Adrenal gland (tissue), 9 donors: ENCODE measurements at regions not wholly inside any gene's neighbourhood (a gene's known extent, or its start where the extent isn't known, plus 50 kb on each side); places are given as distances from the start of the nearest gene placed in this dataset.

Source experiments
- DNase-seq, 7 donors: peaks; one replicate each; pipeline ENCODE4 v3.0.0-alpha.2; 2019 to 2020
- H3K27ac ChIP-seq, 5 donors: fragments of 200-600 bp; sonication (generic) in 4 of 5; 1 replicate in 3 of 5; 2 replicates in 2 of 5; pipeline versions ENCODE4 v1.5.1 to v1.8.0; 2016 to 2020; ENCODE audit warnings: mild to moderate bottlenecking in 1 of 5
- H3K27me3 ChIP-seq: fragments of 200-600 bp; 2 replicates; pipeline ENCODE4 v1.8.0; 2021
- H3K36me3 ChIP-seq, 2 donors: fragments of 200-600 bp; replicated peaks in 1 of 2; 1 replicate in 1 of 2; 2 replicates in 1 of 2; pipeline versions ENCODE4 v1.5.1 to v1.8.0; 2018 to 2022
- H3K4me1 ChIP-seq, 2 donors: fragments of 200-600 bp; replicated peaks in 1 of 2; 1 replicate in 1 of 2; 2 replicates in 1 of 2; pipeline versions ENCODE4 v1.5.1 to v1.8.0; 2018 to 2021
- H3K4me3 ChIP-seq, 4 donors: fragments of 200-600 bp; sonication (generic) in 3 of 4; one replicate each; pipeline ENCODE4 v1.5.1; 2016 to 2018
- H3K9me3 ChIP-seq, 3 donors: fragments of 200-600 bp; sonication (generic) in 1 of 3; replicated peaks in 1 of 3; 1 replicate in 2 of 3; 2 replicates in 1 of 3; pipeline versions ENCODE4 v1.5.1 to v1.8.0; 2016 to 2021
- POLR2A ChIP-seq, 2 donors: fragments of 450-650 bp; IDR thresholded peaks; one replicate each; pipeline ENCODE4 v1.6.1; 2017; ENCODE audit warnings: antibody characterized with exemption in 2 of 2, mild to moderate bottlenecking in 2 of 2, moderate library complexity in 1 of 2
- WGBS, 4 donors: extraction: QIAGEN DNeasy Blood & Tissue Kit in 2 of 4; methylation state at CpG; one replicate each; pipeline versions ENCODE4 v1.1.5 to v1.1.7; 2013 to 2017; 5-methylcytosine and 5-hydroxymethylcytosine counted together
- intact Hi-C, 2 donors: fragments of 100-400 bp; cut with DNase I; formaldehyde crosslinking; loops; one replicate each; pipeline versions ENCODE4 v1.14.1 to v1.15.0; 2022 to 2023
- TF ChIP-seq, protein P1 (sequence below), 6 experiments: fragments of 450-650 bp in 4 of 6; fragments of 200-600 bp in 2 of 6; sonication (generic) in 1 of 6; IDR thresholded peaks; 1 replicate in 5 of 6; 2 replicates in 1 of 6; pipeline versions ENCODE4 v1.5.1 to v1.8.0; 2016 to 2021; ENCODE audit warnings: antibody characterized with exemption in 6 of 6, mild to moderate bottlenecking in 2 of 6, moderate library complexity in 1 of 6
- donor health status: healthy with polysubstance abuse.
- donor health status: Bipolar disorder and iron deficiency.
- donor health status: DM: yes; HTN: yes; CAD: no.
- donor health status: DM: no; HTN: no; CAD: no.
- donor health status: DM: no; HTN: no; CAD: no.

DNA sequence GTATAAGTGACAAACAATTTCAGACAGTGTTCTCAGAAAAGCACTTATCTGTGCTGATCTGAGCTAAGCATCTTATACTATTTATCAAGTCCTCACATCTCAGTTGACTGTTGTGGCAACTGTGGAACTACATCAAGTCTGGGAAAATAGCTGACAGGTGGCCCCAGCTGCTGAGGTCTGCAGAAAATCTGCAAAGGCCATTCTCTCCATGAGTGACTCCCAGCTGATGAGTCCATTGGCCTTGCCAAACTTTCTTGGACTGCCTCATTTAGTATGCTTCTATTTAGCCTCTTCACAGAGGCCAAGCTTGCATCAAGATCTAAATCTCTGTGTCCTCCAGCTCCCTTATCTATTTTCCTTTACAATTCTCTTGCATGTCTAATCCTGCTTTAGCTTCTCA is 174.5 kb upstream of the RBM19 start:
- no peak overlapping the region for H3K4me3 ChIP-seq
- intact Hi-C loops, result no loop called here
- no peak for DNase-seq
- no peaks in the 10 kb centered on the region for H3K27me3 ChIP-seq
- H3K36me3 ChIP-seq, result no peaks in the 10 kb centered on the region
- no peak for TF ChIP-seq POLR2A (IDR thresholded peaks at IDR 0.05)
- TF ChIP-seq, protein P1, sequence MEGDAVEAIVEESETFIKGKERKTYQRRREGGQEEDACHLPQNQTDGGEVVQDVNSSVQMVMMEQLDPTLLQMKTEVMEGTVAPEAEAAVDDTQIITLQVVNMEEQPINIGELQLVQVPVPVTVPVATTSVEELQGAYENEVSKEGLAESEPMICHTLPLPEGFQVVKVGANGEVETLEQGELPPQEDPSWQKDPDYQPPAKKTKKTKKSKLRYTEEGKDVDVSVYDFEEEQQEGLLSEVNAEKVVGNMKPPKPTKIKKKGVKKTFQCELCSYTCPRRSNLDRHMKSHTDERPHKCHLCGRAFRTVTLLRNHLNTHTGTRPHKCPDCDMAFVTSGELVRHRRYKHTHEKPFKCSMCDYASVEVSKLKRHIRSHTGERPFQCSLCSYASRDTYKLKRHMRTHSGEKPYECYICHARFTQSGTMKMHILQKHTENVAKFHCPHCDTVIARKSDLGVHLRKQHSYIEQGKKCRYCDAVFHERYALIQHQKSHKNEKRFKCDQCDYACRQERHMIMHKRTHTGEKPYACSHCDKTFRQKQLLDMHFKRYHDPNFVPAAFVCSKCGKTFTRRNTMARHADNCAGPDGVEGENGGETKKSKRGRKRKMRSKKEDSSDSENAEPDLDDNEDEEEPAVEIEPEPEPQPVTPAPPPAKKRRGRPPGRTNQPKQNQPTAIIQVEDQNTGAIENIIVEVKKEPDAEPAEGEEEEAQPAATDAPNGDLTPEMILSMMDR (IDR thresholded peaks at IDR 0.05), result no peak
- no peaks in the 10 kb centered on the region for H3K9me3 ChIP-seq
- no peak overlapping the region for H3K27ac ChIP-seq
- no peaks in the 10 kb centered on the region for H3K4me1 ChIP-seq

DNA sequence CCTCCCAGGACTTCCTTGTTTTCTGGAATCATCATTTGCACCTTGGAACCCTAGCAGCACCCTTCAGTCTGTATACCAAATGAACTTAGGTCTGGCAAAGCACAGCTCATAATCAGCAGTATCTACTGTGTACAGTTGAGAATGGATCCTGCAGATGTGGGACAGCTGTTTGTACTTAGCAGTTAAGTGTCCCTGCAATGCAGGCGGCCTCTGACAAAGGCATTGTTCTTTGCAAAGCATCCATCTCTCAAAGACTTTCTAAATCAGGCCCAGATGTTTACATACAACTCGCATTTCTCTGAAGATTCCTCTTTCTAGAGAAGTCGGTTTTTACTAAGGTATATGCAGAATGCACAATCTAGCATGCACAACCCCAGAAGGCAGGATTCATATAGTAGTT is 170.5 kb upstream of the RBM19 start:
- H3K4me3 ChIP-seq, result no peak overlapping the region
- H3K27ac ChIP-seq, result no peak overlapping the region
- intact Hi-C loops, result no loop called here
- WGBS, 4 donors, result 58 to 78% (median 65%) methylated on average over 3 of the region's 3 CpGs
- no peaks in the 10 kb centered on the region for H3K36me3 ChIP-seq
- no peaks in the 10 kb centered on the region for H3K27me3 ChIP-seq
- no peaks in the 10 kb centered on the region for H3K9me3 ChIP-seq
- no peaks in the 10 kb centered on the region for H3K4me1 ChIP-seq
- no peak for DNase-seq
- no peak for TF ChIP-seq POLR2A (IDR thresholded peaks at IDR 0.05)
- TF ChIP-seq, protein P1 (IDR thresholded peaks at IDR 0.05), result no peak

DNA sequence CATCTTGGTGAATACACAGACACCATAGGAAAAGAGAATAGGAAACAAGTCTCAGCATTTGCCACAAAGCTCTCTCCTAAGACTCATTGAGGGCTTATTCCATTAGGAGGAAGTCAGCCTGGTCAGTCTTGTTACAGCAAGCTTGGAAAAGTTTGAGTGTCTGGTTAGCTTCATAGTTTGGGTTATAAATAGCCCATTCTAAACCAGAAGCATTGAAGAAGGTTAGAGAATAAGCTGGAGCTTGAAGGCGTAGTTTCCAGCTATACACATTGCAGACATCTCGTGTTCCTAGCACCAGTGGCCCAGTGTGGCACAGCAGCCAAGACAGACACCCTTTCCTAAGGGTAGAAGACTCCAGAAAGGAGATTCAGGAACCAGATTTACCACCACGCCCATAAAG is 168.8 kb upstream of the RBM19 start:
- no peak for DNase-seq
- H3K27me3 ChIP-seq, result no peaks in the 10 kb centered on the region
- H3K4me1 ChIP-seq, result no peaks in the 10 kb centered on the region
- H3K4me3 ChIP-seq, result no peak overlapping the region
- H3K36me3 ChIP-seq, result no peaks in the 10 kb centered on the region
- WGBS, 4 donors, result 60 to 76% (median 65%) methylated on average over 3 of the region's 3 CpGs
- no peak overlapping the region for H3K27ac ChIP-seq
- no peaks in the 10 kb centered on the region for H3K9me3 ChIP-seq
- intact Hi-C loops, result no loop called here
- no peak for TF ChIP-seq POLR2A (IDR thresholded peaks at IDR 0.05)
- TF ChIP-seq, protein P1 (IDR thresholded peaks at IDR 0.05), result no peak

DNA sequence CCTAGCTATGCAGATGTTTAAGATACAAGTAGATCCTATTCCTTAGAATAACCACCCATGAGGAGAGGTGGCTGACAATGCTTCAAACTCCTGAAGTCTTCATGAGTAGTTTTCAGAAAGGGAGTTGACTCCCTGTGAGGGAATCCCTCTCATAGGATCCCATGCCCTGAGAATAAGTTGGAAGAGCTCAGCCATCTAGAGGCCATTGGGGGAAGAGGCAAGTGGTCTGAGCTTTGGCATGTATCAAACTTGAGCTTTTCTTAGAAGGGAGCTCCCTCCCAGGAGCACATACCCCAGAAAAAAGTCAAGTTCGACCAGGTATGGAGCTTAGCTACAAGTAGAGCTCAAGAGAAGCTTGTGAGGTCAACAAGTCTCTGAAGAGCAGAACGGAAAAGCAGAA is 165.7 kb upstream of the RBM19 start:
- no peaks in the 10 kb centered on the region for H3K4me1 ChIP-seq
- TF ChIP-seq, protein P1 (IDR thresholded peaks at IDR 0.05), result no peak
- TF ChIP-seq POLR2A (IDR thresholded peaks at IDR 0.05), result no peak
- intact Hi-C loops, result no loop called here
- H3K27me3 ChIP-seq, result no peaks in the 10 kb centered on the region
- 17 to 50% (median 29%) methylated on average over 2 of the region's 2 CpGs for WGBS, 4 donors
- no peak overlapping the region for H3K4me3 ChIP-seq
- H3K27ac ChIP-seq, result no peak overlapping the region
- H3K36me3 ChIP-seq, result no peaks in the 10 kb centered on the region
- no peak for DNase-seq
- no peaks in the 10 kb centered on the region for H3K9me3 ChIP-seq
